ENCODE measurements at regions not wholly inside any gene's neighbourhood (a gene's known extent, or its start where the extent isn't known, plus 50 kb on each side); places are given as distances from the start of the nearest gene placed in this dataset.

- TF ChIP-seq, protein P1, sequence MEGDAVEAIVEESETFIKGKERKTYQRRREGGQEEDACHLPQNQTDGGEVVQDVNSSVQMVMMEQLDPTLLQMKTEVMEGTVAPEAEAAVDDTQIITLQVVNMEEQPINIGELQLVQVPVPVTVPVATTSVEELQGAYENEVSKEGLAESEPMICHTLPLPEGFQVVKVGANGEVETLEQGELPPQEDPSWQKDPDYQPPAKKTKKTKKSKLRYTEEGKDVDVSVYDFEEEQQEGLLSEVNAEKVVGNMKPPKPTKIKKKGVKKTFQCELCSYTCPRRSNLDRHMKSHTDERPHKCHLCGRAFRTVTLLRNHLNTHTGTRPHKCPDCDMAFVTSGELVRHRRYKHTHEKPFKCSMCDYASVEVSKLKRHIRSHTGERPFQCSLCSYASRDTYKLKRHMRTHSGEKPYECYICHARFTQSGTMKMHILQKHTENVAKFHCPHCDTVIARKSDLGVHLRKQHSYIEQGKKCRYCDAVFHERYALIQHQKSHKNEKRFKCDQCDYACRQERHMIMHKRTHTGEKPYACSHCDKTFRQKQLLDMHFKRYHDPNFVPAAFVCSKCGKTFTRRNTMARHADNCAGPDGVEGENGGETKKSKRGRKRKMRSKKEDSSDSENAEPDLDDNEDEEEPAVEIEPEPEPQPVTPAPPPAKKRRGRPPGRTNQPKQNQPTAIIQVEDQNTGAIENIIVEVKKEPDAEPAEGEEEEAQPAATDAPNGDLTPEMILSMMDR (IDR thresholded peaks at IDR 0.05), result no peak
- no peak for TF ChIP-seq POLR2A (IDR thresholded peaks at IDR 0.05)
These were observed 719.9 kb upstream of the CBLB start for GRCh38 chr3:106588739-106589138.

Data from Peyer's patch (tissue), 4 donors.